MM.1S (cell line): ENCODE measurements at regions not wholly inside any gene's neighbourhood (a gene's known extent, or its start where the extent isn't known, plus 50 kb on each side); places are given as distances from the start of the nearest gene placed in this dataset.

Source experiments
- CTCF ChIP-seq: fragments of 300-600 bp; sonication (generic); IDR thresholded peaks from 2 replicates; pipeline ENCODE4 v1.5.1; 2016; ENCODE audit warnings: antibody characterized with exemption, low read length, mixed read lengths
- EZH2 ChIP-seq: fragments of 300-600 bp; sonication (generic); optimal IDR thresholded peaks from 2 replicates; pipeline ENCODE3; 2017; ENCODE audit warnings: low read depth, mild to moderate bottlenecking, antibody characterized with exemption, low read length, mixed read lengths
- EZH2phosphoT487 ChIP-seq: fragments of 300-600 bp; sonication (generic); IDR thresholded peaks from 2 replicates; pipeline ENCODE4 v1.6.1; 2018; ENCODE audit warnings: antibody characterized with exemption, low read length

- no peak for TF ChIP-seq CTCF
- no peak for TF ChIP-seq EZH2phosphoT487
- TF ChIP-seq EZH2 = no peak
These were observed 496.3 kb upstream of the CNTN3 start for GRCh38 chr3:75110741-75111140.
